Neural cell (in vitro differentiated cells): ENCODE measurements at regions not wholly inside any gene's neighbourhood (a gene's known extent, or its start where the extent isn't known, plus 50 kb on each side); places are given as distances from the start of the nearest gene placed in this dataset.

Experiments used
- H2AFZ ChIP-seq: fragments of 200-600, 300-800 bp; sonication (generic), shearing (Covaris generic); 2 replicates; pipeline ENCODE4 v1.6.0; 2014; ENCODE audit warnings: low read depth, mild to moderate bottlenecking, antibody characterized with exemption, low read length, moderate library complexity
- H3F3A ChIP-seq: fragments of 200-600 bp; shearing (Covaris generic); 2 replicates; pipeline ENCODE4 v1.6.1; 2016; ENCODE audit warnings: mild to moderate bottlenecking, moderate library complexity, mixed read lengths, antibody characterized with exemption, low read length; ENCODE audit not compliant: insufficient read depth, poor library complexity, severe bottlenecking
- H3K27ac ChIP-seq: fragments of 200-600, 300-800 bp; sonication (generic), shearing (Covaris generic); 2 replicates; pipeline ENCODE4 v1.5.1; 2014; ENCODE audit warnings: mild to moderate bottlenecking, low read length, moderate library complexity
- H3K27me3 ChIP-seq: fragments of 300-800, 200-600 bp; sonication (generic), shearing (Covaris generic); 2 replicates; pipeline ENCODE4 v1.6.0; 2014; ENCODE audit warnings: mild to moderate bottlenecking, low read depth, low read length, moderate library complexity; ENCODE audit not compliant: insufficient read depth
- H3K36me3 ChIP-seq: fragments of 300-800, 200-600 bp; sonication (generic), shearing (Covaris generic); 2 replicates; pipeline ENCODE4 v1.5.1; 2014; ENCODE audit warnings: mild to moderate bottlenecking, antibody characterized with exemption, low read length, moderate library complexity; ENCODE audit not compliant: insufficient read depth
- H3K4me2 ChIP-seq: fragments of 300-800, 200-600 bp; sonication (generic), shearing (Covaris generic); 2 replicates; pipeline ENCODE4 v1.6.0; 2014; ENCODE audit warnings: mild to moderate bottlenecking, low read length
- H3K4me3 ChIP-seq: fragments of 300-800, 200-600 bp; sonication (generic), shearing (Covaris generic); 2 replicates; pipeline ENCODE4 v1.5.1; 2014; ENCODE audit warnings: mild to moderate bottlenecking, low read length, moderate library complexity
- H3K79me2 ChIP-seq: fragments of 200-600 bp; shearing (Covaris generic); replicated peaks from 2 replicates; pipeline ENCODE4 v1.6.0; 2014; ENCODE audit warnings: mild to moderate bottlenecking, low read length, moderate library complexity; ENCODE audit not compliant: insufficient read depth
- H3K9ac ChIP-seq: fragments of 300-800, 200-600 bp; sonication (generic), shearing (Covaris generic); 2 replicates; pipeline ENCODE4 v1.6.1; 2016; ENCODE audit warnings: mild to moderate bottlenecking, low read length, mixed read lengths
- H3K9me2 ChIP-seq: fragments of 200-600 bp; shearing (Covaris generic); 2 replicates; pipeline ENCODE4 v1.6.1; 2016; ENCODE audit warnings: mild to moderate bottlenecking, low read length, mixed read lengths; ENCODE audit not compliant: insufficient read depth
- H3K9me3 ChIP-seq: fragments of 200-600, 300-800 bp; sonication (generic), shearing (Covaris generic); 2 replicates; pipeline ENCODE4 v1.6.1; 2016; ENCODE audit warnings: mild to moderate bottlenecking, mixed run types, low read length, moderate library complexity, mixed read lengths
- H4K20me1 ChIP-seq: fragments of 200-600 bp; shearing (Covaris generic); 2 replicates; pipeline ENCODE4 v1.6.1; 2016; ENCODE audit warnings: mild to moderate bottlenecking, mixed run types; ENCODE audit not compliant: insufficient read depth
- CTCF ChIP-seq: fragments of 450-650 bp; IDR thresholded peaks from 2 replicates; pipeline ENCODE4 v1.5.1; 2014; ENCODE audit warnings: antibody characterized with exemption, mild to moderate bottlenecking, moderate library complexity; ENCODE audit not compliant: poor library complexity, severe bottlenecking
- EP300 ChIP-seq: fragments of 450-650 bp; conservative IDR thresholded peaks from 2 replicates; pipeline ENCODE4 v1.6.1; 2014; ENCODE audit warnings: antibody characterized with exemption, mild to moderate bottlenecking, moderate library complexity; ENCODE audit not compliant: poor library complexity, severe bottlenecking
- EZH2 ChIP-seq: fragments of 200-600, 300-800 bp; shearing (Covaris generic), sonication (generic); IDR thresholded peaks from 2 replicates; pipeline ENCODE4 v1.6.1; 2014; ENCODE audit warnings: antibody characterized with exemption, low read length, borderline replicate concordance, mild to moderate bottlenecking; ENCODE audit not compliant: insufficient read depth, poor library complexity, severe bottlenecking
- MXI1 ChIP-seq: fragments of 450-650 bp; conservative IDR thresholded peaks from 2 replicates; pipeline ENCODE4 v1.6.1; 2014; ENCODE audit warnings: antibody characterized with exemption, mild to moderate bottlenecking; ENCODE audit not compliant: poor library complexity, severe bottlenecking
- POLR2AphosphoS5 ChIP-seq: IDR thresholded peaks from 2 replicates; pipeline ENCODE4 v1.6.1; 2012
- RAD21 ChIP-seq: fragments of 450-650 bp; conservative IDR thresholded peaks from 2 replicates; pipeline ENCODE4 v1.6.1; 2014; ENCODE audit warnings: antibody characterized with exemption, mild to moderate bottlenecking, moderate library complexity
- REST ChIP-seq: IDR thresholded peaks from 2 replicates; pipeline ENCODE4 v1.6.1; 2012; ENCODE audit warnings: borderline replicate concordance
- SMC3 ChIP-seq: fragments of 450-650 bp; conservative IDR thresholded peaks from 2 replicates; pipeline ENCODE4 v1.6.1; 2014; ENCODE audit warnings: antibody characterized with exemption, mild to moderate bottlenecking, moderate library complexity; ENCODE audit not compliant: poor library complexity
- TAF1 ChIP-seq: IDR thresholded peaks from 2 replicates; pipeline ENCODE4 v1.6.1; 2012; ENCODE audit warnings: low read depth

- Histone ChIP-seq H3K4me2 (no peak overlapping the region), H3F3A (no peaks in the 10 kb centered on the region), H3K79me2 (no peaks in the 10 kb centered on the region), H3K9me2 (no peaks in the 10 kb centered on the region), H3K4me3 (no peak overlapping the region), H3K27me3 (no peaks in the 10 kb centered on the region), H4K20me1 (no peaks in the 10 kb centered on the region), H3K9ac (no peak overlapping the region), H3K36me3 (no peaks in the 10 kb centered on the region), H3K9me3 (no peaks in the 10 kb centered on the region), H3K27ac (no peak overlapping the region), H2AFZ (no peak overlapping the region)
- TF ChIP-seq MXI1 (no peak), POLR2AphosphoS5 (no peak), SMC3 (no peak), RAD21 (no peak), EZH2 (no peak), TAF1 (no peak), EP300 (no peak)
Measured at GRCh38 chr6:22383016-22383415, 86.2 kb upstream of the PRL start.

DNA sequence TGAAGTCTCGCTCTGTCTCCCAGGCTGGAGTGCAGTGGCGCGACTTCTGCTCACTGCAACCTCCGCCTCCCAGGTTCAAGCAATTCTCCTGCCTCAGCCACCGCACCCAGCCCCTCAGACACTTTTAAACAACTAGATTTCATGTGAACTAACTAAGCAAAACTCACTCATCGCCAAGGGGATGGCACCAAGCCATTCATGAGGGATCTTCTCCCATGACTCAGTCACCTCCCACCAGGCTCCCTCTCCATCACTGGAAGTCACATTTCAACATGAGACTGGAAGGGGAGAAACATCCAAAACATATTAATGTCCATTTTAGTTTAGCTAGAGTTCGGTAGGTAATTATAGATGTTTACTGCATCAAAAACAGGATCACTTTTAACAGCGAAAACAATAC is 95.9 kb upstream of the PRL start:
- no peak overlapping the region for H3K4me3 ChIP-seq
- H3F3A ChIP-seq = no peaks in the 10 kb centered on the region
- H3K9me3 ChIP-seq = no peaks in the 10 kb centered on the region
- H3K9me2 ChIP-seq = no peaks in the 10 kb centered on the region
- no peaks in the 10 kb centered on the region for H3K79me2 ChIP-seq
- H3K27me3 ChIP-seq = no peaks in the 10 kb centered on the region
- H3K9ac ChIP-seq = no peak overlapping the region
- no peaks in the 10 kb centered on the region for H3K36me3 ChIP-seq
- H2AFZ ChIP-seq = no peak overlapping the region
- TF ChIP-seq SMC3 (no peak), EP300 (no peak), REST (no peak), TAF1 (no peak), EZH2 (no peak), POLR2AphosphoS5 (no peak), CTCF (no peak), RAD21 (no peak), MXI1 (no peak)
- no peak overlapping the region for H3K27ac ChIP-seq
- H4K20me1 ChIP-seq = no peaks in the 10 kb centered on the region
- H3K4me2 ChIP-seq = no peak overlapping the region
